ENCODE measurements at regions not wholly inside any gene's neighbourhood (a gene's known extent, or its start where the extent isn't known, plus 50 kb on each side); places are given as distances from the start of the nearest gene placed in this dataset.

DNA sequence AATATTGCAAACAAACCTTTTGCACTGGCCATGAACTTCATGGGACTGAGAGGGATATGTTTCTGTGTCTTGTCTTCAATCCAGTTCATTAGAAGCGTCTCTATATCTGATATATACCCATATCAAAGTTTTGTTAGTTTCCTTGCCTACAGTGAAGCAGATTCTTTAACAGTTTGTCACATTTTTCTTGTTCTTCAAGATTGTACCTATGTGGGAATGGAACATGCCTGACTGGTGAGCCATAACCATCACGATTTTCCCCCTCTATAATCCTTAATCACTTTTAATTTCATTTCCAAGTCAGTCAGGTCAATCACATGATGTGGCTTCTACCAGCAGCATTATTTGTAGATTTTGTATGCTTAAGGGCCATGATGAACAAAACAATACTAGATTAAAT, 197.1 kb upstream of the PDE5A start:
- Mint-ChIP-seq H3K4me1 (no peaks in the 10 kb centered on the region), H3K4me3 (no peak overlapping the region), H3K27me3 (peaks cover 4% of the 10 kb centered on the region), H3K9me3 (no peaks in the 10 kb centered on the region), H3K36me3 (ENCODE audit: low read depth) (no peaks in the 10 kb centered on the region), H3K27ac (no peak overlapping the region)
- ATAC-seq (replicated peaks): no peak

DNA sequence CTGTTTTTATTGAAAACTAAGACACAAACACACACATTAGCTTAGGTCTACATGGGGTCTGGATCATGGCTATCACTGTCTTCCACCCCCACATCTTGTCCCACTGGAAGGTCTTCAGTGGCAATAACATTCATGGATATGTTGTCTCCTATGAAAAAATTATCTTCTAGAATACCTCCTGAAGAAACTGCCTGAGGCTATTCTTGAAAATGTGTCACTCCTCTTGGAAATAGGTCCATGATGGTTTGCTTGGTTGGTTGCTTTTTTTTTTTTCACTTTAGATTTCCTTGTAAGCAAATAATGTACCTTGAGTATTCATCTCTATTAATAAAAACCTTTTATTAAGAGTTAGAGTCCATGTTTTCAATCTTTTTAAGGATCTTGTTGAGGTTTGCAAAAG, 195.3 kb upstream of the PDE5A start:
- H3K9me3 Mint-ChIP-seq: no peaks in the 10 kb centered on the region
- no peaks in the 10 kb centered on the region for H3K4me1 Mint-ChIP-seq
- ATAC-seq (replicated peaks): no peak
- H3K27ac Mint-ChIP-seq: no peak overlapping the region
- no peak overlapping the region for H3K4me3 Mint-ChIP-seq
- H3K27me3 Mint-ChIP-seq: peaks cover 4% of the 10 kb centered on the region
- no peaks in the 10 kb centered on the region for H3K36me3 Mint-ChIP-seq (ENCODE audit: low read depth)

DNA sequence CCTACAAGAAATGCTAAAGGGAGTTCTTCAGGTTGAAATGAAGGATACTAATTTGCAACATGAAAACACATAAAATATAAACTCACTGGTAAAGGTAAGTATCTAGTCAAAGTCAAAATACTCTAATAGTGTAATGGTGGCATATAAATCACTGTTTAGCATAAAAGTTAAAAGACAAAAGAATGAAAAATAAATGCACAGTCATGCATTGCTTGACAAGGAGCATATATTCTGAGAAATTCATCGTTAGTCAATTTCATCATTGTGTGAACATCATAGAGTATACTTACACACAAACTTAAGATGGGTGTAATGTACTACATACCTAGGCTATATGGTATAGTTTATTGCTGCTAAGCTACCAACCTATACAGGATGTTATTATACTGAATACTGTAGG, 194.4 kb upstream of the PDE5A start:
- H3K9me3 Mint-ChIP-seq: no peaks in the 10 kb centered on the region
- H3K27ac Mint-ChIP-seq: no peak overlapping the region
- H3K4me1 Mint-ChIP-seq: no peaks in the 10 kb centered on the region
- H3K36me3 Mint-ChIP-seq (ENCODE audit: low read depth): no peaks in the 10 kb centered on the region
- no peak overlapping the region for H3K4me3 Mint-ChIP-seq
- peaks cover 7% of the 10 kb centered on the region for H3K27me3 Mint-ChIP-seq
- no peak for ATAC-seq (replicated peaks)

DNA sequence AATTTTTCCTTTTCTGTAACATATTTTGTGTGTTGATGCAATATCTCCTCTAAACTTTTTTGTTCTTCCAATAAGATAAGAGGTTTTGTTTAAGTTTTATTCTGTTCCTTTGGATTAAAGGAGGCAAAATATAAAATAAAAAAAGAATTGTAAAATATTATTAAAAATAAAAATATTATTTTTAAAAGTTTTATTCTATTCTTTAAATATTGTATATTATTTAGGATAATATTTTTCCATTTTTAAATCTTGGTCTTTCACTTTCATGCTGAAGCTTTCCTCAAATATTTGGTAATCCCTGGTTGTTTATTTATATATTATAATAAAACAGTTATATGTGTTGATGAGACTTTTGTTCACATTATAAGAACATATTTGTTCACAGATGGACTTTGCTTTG, 187.9 kb upstream of the PDE5A start:
- peaks cover 3% of the 10 kb centered on the region for H3K27me3 Mint-ChIP-seq
- ATAC-seq (replicated peaks): no peak
- H3K4me3 Mint-ChIP-seq: no peak overlapping the region
- H3K27ac Mint-ChIP-seq: no peak overlapping the region
- H3K4me1 Mint-ChIP-seq: no peaks in the 10 kb centered on the region
- H3K9me3 Mint-ChIP-seq: no peaks in the 10 kb centered on the region
- H3K36me3 Mint-ChIP-seq (ENCODE audit: low read depth): no peaks in the 10 kb centered on the region

DNA sequence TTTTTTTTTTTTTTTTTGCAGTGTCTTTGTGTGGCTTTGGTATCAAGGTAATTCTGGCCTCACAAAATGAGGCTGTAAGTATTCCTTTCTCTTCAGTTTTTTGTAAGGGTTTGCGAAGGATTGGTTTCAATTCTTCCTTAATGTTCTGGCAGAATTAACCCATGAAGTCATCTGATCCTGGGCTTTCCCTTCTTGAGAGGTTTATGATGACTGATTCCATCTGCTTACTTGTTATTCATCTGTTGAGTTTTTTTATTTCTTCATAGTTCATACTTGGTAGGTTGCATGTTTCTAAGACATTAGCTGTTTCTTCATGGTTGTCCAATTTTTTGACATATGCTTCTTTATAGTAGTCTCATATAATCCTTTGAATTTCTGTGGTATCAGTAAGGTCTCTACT, 181.4 kb upstream of the PDE5A start:
- Mint-ChIP-seq H3K27ac (no peak overlapping the region), H3K9me3 (peaks cover 5% of the 10 kb centered on the region), H3K4me3 (no peak overlapping the region), H3K36me3 (ENCODE audit: low read depth) (no peaks in the 10 kb centered on the region), H3K27me3 (peaks cover 4% of the 10 kb centered on the region), H3K4me1 (no peaks in the 10 kb centered on the region)
- ATAC-seq (replicated peaks): no peak

DNA sequence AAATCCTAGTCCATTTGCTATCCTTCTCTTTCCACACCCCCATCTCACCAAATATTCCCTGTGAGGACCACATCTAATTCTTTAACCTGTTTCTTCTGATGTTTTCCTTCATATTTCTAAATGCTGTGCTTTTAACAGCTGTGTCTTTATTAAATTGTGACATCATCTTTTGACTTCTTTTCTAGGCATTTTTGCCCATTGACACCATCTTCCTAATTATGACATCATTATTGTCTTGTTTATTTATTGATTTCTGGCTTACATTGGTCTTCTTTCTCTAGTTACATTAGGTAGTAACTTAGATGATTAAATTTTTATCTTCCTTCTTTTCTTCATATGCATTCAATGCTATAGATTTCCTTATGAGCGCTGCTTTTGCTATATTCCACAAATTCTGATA, 175.8 kb upstream of the PDE5A start:
- no peak overlapping the region for H3K27ac Mint-ChIP-seq
- H3K27me3 Mint-ChIP-seq: peaks cover 11% of the 10 kb centered on the region
- no peaks in the 10 kb centered on the region for H3K9me3 Mint-ChIP-seq
- H3K4me1 Mint-ChIP-seq: no peaks in the 10 kb centered on the region
- no peak overlapping the region for H3K4me3 Mint-ChIP-seq
- no peaks in the 10 kb centered on the region for H3K36me3 Mint-ChIP-seq (ENCODE audit: low read depth)
- no peak for ATAC-seq (replicated peaks)

DNA sequence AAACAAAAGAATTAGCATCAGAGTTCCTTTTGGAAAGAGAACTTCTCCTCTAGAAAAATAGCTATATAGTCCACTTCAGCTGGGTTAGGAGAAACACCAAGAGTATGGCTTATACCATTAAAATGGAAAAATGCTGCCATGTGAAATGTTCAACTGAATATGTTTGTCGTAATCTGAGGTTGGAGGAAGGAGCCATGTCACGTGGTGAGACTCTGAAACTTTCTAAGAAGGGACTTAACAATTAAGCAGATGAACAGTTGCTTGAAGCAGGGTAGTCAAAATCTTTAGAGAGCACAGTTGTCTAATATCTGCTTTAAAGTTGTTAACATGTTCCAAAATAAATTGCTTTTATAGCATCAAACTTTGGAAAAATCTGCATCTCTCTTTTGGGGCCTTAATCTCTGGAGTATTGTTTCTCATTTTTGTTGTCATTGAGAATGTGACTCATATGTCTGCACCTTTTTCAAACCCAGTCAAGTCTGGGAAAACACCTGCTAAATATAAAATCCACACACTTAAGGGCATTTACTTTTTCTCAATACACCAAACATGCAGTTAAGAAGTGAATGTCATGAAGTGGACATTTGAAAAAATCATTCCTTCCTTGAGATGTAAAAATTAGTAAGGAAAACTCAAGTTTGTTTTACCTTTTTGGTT, 168.8 kb upstream of the PDE5A start:
- no peaks in the 10 kb centered on the region for H3K36me3 Mint-ChIP-seq (ENCODE audit: low read depth)
- H3K4me1 Mint-ChIP-seq: no peaks in the 10 kb centered on the region
- ATAC-seq (replicated peaks): no peak
- H3K9me3 Mint-ChIP-seq: no peaks in the 10 kb centered on the region
- H3K27me3 Mint-ChIP-seq: no peaks in the 10 kb centered on the region
- no peak overlapping the region for H3K27ac Mint-ChIP-seq
- H3K4me3 Mint-ChIP-seq: no peak overlapping the region

DNA sequence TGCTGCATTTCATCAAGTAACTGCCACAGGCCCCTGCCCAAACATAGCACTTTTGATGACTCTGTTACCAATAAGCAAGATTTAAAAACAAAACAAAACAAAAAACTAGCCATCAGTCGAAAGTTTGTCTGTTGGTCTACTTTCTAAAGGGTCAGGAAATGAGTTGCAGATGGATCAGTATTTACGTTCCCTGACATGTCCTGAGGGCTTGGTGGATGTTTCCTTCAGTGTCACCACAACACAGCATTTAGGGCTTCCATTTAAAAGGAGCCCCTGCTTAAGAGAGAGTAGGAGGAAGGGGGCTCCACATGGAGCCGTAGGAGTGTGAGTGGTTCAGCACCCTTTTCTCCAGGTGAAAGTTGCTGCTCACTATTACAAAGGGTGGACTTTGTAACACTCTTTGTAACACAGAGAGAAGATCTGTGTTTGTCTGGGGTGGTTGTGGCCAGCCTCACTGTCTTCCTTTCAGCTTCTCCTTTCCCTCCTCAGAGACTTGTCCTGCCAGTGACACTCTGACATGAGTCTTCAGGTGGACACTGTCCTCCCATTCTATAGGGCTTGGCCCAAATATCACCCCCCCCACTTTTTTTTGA, 167.5 kb upstream of the PDE5A start:
- Mint-ChIP-seq H3K9me3 (no peaks in the 10 kb centered on the region), H3K36me3 (ENCODE audit: low read depth) (no peaks in the 10 kb centered on the region), H3K27ac (no peak overlapping the region), H3K4me3 (no peak overlapping the region), H3K4me1 (no peaks in the 10 kb centered on the region), H3K27me3 (no peaks in the 10 kb centered on the region)
- no peak for ATAC-seq (replicated peaks)

DNA sequence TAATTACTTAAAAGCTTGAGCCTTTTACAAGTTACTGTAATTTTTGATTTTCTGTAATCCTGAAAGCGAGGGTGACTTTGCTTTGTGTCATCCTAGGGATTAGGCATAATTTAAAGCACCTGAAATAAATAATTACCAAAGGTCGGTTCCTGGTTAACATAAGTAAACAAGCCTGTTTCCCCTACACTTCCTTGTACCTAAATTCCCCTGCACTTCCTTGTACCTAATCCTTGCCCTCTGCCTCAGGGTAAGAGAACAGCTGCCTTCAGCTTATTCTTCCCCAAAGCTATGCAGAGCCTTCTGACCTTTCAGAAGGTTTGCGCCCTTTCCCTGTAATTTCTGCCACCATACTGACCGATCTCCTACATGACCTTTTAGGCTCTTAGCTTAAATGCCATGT, 166.1 kb upstream of the PDE5A start:
- Mint-ChIP-seq H3K4me3 (no peak overlapping the region), H3K27me3 (no peaks in the 10 kb centered on the region), H3K27ac (no peak overlapping the region), H3K9me3 (no peaks in the 10 kb centered on the region), H3K36me3 (ENCODE audit: low read depth) (no peaks in the 10 kb centered on the region), H3K4me1 (no peaks in the 10 kb centered on the region)
- no peak for ATAC-seq (replicated peaks)

DNA sequence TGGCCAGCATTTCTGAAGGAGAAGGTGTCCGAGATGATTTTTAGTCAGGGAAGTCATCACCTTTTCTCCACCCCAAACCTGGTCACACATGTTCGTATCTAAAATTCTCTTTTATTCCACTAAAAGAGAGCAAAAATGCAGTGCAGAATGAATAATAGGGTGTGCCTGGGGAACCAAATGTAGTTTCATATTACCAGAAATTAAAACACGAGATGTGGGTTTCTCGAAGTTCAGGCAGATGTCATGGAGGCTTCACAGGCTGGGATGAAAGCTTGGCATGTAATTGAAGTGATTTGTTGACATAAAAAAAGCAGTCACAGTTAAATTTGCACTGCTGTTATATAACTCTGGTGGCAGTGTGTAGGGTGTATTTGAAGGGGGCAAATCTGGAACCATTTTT, 165.5 kb upstream of the PDE5A start:
- no peaks in the 10 kb centered on the region for H3K4me1 Mint-ChIP-seq
- no peak for ATAC-seq (replicated peaks)

DNA sequence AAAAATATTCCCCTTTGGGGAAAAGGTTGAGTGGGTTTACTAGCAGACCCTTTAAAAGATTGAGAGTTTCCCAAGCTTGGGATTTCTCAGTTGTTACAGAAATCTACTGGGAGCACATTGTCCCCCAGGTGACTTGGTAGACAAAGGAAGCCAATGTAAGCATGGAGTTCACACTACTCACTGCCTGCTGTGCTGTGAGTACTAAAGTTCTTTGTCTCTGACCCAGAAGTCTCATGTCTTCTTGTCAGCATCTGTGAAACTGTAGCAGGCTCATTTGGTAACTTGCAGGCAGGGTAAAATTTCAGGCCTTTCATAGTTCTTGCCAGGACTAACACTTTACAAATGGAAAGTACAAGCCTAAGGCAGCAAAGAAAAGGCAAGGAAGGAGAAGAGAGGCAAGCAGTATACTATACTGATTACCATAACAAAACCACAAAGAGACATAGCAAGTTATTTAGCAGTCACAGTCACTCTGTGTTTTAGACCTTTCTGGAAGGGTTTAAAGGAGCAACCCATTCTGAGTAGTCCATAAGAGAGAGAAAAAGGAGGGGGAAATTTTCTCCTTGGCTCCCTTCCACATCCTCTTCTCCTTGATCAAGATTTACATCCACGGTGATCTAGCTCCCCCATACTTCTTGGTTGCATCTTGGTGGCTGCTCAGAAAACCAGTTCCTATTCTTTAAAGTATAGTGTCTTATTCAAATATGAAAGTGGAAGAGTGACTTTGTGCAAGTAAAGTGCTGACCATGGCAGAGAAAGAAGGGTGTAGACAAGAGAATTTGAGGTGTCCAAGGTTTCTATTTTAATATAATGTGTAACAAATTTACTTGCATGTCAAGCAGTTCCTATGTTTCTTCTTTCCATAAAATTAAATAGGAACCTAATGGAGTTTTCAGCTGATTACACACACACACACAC, 160.0 kb upstream of the PDE5A start:
- Mint-ChIP-seq H3K4me1 (no peaks in the 10 kb centered on the region), H3K4me3 (no peak overlapping the region), H3K36me3 (ENCODE audit: low read depth) (no peaks in the 10 kb centered on the region), H3K27ac (no peak overlapping the region), H3K9me3 (no peaks in the 10 kb centered on the region), H3K27me3 (no peaks in the 10 kb centered on the region)
- no peak for ATAC-seq (replicated peaks)

More for the DNA sequence above, 165.5 kb upstream of the PDE5A start:
- Mint-ChIP-seq H3K4me3 (no peak overlapping the region), H3K27me3 (no peaks in the 10 kb centered on the region), H3K9me3 (no peaks in the 10 kb centered on the region), H3K36me3 (ENCODE audit: low read depth) (no peaks in the 10 kb centered on the region), H3K27ac (no peak overlapping the region)

DNA sequence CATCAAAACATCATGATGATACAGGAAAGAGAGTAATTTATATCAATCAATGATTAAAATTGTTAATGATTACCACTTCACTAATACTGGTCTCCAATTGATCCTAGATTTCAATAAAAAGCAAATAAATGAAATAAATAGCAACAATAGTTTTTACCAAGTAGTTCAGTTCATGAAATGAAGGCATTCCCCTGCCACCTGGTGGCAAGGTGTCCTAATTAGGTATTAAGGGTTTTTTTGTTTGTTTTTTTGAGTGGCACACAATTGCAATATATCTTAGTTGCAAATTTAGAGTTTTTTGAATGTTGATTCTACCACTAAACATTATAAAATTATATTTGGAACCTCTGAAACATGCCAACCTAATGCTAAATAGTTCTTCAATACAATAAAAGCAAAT, 157.4 kb upstream of the PDE5A start:
- H3K9me3 Mint-ChIP-seq: no peaks in the 10 kb centered on the region
- H3K36me3 Mint-ChIP-seq (ENCODE audit: low read depth): no peaks in the 10 kb centered on the region
- ATAC-seq (replicated peaks): no peak
- no peak overlapping the region for H3K4me3 Mint-ChIP-seq
- no peaks in the 10 kb centered on the region for H3K27me3 Mint-ChIP-seq
- H3K27ac Mint-ChIP-seq: no peak overlapping the region
- no peaks in the 10 kb centered on the region for H3K4me1 Mint-ChIP-seq

DNA sequence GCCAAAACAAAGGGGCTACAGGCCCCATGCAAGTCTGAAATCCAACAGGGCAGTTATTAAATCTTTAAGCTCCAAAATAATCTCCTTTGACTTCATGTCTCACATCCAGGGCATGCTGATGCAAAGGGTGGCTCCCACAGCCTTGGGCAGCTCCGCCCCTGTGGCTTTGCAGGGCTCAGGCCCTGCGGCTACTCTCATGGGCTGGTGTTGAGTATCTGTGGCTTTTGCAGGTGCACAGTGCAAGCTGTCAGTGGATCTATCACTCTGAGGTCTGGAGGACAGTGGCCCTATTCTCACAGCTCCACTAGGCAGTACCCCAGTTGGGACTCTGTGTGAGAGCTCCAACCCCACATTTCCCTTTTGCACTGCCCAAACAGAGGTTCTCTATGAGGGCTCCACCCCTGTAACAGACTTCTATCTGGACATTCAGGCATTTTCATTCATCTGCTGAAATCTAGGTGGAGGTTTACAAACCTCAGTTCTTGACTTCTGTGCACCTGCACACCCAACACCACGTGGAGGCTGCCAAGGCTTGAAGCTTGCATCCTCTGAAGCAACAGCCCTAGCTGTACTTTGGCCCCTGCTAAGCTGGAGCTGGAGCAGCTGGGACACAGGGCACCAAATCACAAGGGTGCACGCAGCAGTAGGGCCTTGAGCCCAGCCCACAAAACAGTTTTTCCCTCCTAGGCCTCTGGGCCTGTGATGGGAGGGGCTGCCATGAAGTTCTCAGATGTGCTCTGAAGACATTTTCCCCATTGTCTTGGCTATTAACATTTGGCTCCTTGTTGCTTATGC, 154.8 kb upstream of the PDE5A start:
- H3K4me3 Mint-ChIP-seq: no peak overlapping the region
- no peaks in the 10 kb centered on the region for H3K36me3 Mint-ChIP-seq (ENCODE audit: low read depth)
- no peaks in the 10 kb centered on the region for H3K27me3 Mint-ChIP-seq
- ATAC-seq (replicated peaks): no peak
- H3K4me1 Mint-ChIP-seq: no peaks in the 10 kb centered on the region
- H3K27ac Mint-ChIP-seq: no peak overlapping the region
- no peaks in the 10 kb centered on the region for H3K9me3 Mint-ChIP-seq

DNA sequence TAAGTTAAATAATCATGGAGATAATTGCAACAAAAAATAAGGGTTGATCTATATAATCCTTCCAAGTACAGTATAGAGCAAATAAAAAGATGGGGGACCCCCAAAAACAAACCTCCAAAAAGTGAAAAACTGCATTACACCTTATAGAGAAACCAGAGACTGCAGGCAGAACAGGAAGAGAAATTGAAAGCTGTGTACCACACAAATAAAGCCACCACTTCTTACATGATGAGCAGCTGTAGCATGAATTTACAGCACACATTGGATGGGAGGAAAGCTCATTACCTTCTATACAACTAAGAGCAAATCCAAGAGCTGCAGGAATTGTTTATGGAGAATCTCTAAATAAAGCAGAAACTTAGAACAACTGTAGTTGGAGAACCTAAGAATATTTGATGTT, 152.4 kb upstream of the PDE5A start:
- Mint-ChIP-seq H3K4me3 (no peak overlapping the region), H3K27me3 (peaks cover 3% of the 10 kb centered on the region), H3K9me3 (peaks cover 3% of the 10 kb centered on the region), H3K27ac (no peak overlapping the region), H3K36me3 (ENCODE audit: low read depth) (no peaks in the 10 kb centered on the region), H3K4me1 (no peaks in the 10 kb centered on the region)
- no peak for ATAC-seq (replicated peaks)
